ENCODE measurements at regions not wholly inside any gene's neighbourhood (a gene's known extent, or its start where the extent isn't known, plus 50 kb on each side); places are given as distances from the start of the nearest gene placed in this dataset.

DNA sequence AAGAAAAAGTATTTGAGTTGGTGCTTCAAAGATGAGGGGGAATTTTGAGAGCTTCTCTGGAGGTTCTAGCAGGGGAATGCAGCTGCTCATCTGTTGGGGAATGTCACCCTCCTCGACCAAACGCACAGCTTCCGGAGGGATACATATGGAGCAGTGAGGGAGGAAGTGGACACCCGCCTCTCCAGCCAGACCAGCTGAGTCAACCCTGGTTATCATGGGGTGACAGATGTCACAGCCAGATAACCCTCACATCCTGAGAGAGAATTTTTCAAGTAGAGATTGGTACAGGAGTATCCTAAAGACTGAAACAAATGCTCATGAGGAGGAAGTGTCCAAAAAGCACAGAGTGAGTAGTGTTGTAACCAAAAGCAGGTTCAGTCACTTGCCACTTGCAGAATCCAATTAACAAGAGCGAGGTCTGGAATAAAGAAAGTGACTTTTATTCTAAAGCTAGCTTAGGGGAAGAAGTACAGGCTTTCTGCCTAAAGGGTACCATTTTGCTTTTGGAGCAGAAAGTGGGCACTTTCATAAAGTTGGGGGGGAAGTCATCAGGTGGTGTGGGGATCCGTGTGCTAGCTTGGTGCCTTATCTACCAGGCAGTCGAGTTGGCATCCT, 395.2 kb downstream of the RAD51AP2 start:
- DNase-seq: no peak

DNA sequence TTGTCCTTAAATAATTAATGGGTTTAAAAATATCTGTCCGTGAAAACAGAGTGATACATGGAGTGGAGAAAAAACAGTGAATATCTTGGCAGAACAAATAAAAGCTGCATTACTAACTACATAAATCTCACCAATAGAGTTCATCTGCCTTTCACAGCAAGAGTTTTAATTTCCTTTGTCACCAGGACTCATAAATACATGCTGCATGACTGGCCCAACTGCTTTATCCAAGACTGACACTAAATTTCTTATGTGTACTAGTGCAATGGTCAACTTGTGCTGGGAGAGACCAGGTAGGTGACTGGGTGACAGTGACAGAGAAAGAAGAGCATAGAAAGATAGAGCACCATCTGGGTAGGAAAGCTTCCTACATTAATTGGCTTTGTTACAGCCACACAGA, 402.8 kb downstream of the RAD51AP2 start:
- DNase-seq: no peak

DNA sequence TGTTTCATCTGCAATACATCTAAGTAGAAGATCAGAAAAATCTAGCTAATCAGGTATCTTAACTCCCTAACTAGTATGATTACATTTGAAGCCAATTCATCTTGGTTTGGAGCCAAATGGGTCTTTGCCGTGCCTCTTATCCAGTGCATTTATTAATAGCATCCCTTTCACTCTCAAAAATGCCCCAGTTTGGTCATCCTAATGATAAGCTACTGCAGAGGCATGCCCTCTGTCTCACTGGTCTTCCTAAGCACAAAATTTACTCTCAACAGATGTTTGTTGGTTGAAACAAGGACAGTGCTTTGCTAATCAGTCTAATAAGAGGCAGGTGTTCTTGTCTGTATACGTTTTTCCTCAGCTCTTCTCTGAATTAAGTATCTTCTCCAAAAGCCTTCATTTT, 403.2 kb downstream of the RAD51AP2 start:
- DNase-seq: no peak

DNA sequence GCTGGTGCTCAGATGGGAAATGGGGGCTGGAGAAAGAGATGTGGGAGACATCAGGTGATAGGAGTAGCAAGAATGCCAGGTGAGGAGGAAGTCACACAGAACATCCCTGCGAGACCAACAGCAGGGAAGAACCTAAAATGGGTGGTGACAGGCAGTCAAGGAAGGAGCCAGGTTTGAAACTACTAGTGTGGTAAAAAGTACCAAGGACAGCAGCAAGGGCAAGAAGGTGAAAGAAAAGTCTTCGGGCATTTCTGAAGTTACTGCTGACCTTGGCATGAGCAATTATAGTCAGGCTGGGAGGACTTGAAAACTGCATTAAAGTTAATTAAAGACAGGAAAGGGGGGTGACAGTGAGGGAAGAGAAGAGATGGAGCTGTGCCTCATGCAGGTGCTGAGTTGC, 410.4 kb downstream of the RAD51AP2 start:
- no peak for DNase-seq

DNA sequence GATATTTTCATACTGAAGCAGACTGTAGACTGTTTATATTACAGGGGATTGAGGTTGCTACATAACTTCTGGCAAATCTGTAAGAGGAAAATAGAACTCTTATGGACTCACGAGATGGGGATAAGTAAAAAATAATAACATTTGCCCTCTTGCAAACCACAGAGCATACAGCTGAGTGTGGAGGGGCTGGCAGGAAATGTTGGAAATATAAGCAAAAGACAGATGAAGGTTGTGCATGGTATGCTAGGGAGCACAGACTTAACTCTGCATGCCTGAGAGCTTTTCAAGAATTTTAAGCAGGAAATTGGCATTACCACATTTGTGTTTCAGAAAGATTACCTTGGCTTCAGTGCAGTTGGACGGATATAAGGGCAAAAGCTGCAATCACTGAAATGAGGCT, 411.1 kb downstream of the RAD51AP2 start:
- no peak for DNase-seq

DNA sequence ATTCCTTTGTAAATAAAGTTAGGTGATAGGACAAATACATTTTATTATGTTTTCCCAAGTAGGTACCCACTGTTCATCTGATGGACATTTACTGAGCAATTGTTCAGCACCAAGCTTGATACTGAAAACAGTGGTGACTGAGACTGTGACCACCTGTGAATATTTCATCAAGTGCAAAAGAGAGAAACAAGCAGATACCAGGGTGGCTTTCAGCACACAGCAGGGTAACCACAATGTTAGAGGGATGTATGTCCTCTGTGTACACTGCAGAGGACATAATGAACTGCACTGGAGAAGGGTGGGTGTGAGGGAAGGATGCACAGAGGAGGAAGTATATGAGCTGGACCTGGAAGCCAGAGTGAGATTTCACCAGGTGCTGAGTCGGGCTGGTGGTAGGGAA, 411.8 kb downstream of the RAD51AP2 start:
- no peak for DNase-seq

DNA sequence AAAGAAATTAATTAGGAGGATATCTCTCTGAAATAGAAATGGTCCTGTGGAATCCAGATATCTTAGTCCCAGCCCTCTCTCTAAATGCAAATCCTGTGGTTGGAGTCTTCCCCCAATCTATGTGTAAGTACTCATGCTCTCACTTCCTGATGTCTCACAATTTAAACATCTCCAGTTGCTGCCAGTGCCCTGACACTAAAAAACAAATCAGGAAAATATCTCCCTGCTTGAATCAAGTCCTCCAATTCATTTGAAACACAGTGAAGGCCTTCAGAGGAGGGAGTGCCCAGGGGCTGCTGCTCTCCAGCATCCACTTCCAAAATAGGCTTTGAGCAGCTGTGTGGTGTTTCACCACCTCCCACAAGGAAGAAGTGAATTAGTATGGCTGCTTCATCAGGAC, 413.8 kb downstream of the RAD51AP2 start:
- DNase-seq: no peak

DNA sequence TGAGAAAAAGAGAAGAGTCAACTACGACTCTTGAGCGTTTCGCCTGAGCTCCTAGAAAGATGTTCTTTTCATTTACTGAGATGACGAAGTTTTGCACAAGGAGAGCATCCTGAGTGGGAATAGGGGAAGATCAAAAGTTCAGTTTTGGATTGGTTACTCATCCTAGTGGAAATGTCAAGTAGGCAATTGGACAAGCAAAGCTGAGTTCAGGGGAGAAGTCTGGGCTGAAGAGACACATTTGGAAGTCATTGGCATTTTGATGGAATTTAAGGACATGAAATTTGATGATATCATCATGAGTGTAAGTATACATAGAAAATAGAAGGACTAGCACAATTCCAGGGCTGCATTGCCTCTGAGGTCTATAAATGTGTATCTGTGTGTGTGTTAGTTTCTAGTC, 416.6 kb downstream of the RAD51AP2 start:
- DNase-seq: no peak

DNA sequence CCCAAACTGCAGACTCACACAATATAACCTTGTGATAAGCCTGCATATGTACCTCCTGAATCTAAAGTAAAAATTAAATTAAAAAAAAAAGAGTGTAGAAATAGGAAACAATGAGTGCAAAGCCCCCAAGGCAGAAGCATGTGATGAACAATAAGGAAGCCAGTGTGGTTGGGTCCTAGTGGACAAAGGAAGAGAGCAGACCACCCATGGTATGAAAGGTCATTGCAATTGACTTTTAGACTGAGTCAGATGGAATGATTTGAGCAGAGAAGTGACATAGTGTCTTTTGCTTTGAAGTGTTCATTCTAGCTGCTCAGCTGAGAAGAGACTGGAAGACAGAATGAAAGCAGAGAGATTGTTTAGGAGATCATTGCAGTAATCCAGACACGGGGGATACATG, 417.1 kb downstream of the RAD51AP2 start:
- DNase-seq: no peak

DNA sequence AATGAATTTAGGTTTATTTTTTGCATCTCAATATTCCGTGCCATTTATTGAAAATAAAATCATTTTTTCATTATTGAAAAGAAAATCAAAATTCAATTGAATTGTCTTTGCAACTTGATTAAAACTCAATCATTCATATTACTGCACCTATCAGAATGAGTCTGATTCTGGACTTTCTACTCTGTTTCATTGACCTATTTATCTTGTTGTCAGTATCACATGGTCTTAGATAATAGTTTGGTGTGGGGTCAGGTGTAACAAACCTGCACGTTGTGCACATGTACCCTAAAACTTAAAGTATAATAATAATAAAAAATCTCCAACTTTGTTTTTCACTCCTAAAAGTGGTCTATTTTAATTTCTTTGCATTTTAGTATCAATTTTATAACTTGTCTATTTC, 422.9 kb downstream of the RAD51AP2 start:
- DNase-seq: no peak

DNA sequence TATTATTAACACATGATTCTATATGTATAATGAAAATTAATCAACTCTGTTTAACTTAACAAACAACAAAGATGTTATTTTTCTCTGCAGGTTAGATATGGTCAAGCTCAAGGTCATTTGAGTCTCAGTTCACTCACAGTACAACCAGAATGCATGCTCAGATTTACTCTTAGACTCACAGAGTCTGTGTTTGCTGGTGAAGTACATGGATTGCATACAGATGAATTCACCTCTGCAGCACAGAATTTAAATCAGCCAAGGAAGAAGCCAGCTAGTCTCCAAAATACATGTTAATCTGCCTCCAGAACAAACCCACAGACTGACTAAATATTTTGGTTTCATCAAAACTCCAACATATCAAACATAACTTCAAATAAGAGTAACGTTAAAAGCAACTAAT, 424.5 kb downstream of the RAD51AP2 start:
- no peak for DNase-seq

DNA sequence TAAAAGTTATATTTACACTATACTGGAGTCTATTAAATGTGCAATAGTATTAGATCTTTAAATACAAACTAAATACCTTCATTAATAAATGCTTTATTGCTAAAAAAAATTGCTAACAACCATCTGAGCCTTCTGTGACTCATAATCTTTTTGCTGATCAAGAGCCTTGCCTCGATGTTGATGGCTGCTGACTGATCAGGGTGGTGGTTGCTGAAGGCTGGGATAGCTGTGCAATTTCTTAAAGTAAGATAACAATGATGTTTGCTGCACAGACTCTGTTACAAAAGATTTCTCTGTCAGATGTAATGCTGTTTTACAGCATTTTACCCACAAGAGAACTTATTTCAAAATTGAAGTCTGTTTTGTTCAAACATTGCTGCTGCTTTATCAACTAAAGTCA, 421.4 kb upstream of the CYRIA start:
- no peak for DNase-seq

DNA sequence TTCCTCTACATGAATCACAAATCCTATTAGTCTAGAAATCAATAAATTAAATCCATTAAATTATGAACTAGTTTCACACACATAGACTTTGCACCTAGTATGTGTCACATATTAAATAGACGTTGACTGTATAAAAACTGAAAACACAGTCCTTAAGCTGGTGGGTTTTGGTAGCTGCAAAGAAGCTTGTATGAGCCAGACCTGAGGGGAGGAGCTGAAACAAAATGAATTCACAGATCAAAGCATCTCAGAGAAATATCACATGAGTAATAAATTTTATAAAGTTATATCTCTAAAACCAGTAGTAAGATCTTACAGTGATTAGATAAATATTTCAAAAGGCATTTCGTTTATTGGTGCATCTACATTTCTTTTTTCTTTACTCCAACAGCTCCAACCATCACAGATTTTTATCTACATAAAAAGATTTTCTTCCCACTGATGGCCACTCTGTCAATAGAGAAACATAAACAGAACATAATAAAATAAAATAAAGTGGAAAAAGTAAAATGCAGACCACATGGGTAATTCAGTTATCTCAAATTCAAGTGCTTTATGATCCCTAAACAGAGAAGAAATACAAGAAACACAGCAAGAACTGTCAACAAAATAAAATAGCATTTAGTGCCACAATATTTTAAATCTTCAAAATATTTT, 420.0 kb upstream of the CYRIA start:
- DNase-seq: no peak

DNA sequence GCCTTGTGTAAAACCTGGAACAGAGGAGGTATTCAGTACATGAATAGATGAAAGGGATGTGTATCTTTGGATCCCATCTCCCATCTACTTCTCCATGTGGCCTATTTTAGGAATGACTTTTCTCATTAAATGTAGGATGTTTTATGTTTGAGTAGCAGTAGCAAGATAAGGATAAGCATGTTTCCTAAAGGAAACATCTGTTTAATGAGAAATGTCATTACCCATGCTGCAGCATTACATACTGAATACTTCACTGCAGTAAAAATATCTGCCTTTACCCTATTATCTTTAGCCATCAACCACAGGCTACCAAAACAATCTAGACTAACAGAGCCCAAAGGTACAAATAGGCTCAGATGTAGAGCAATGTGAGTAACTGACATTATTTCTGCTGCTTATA, 419.2 kb upstream of the CYRIA start:
- DNase-seq: no peak

DNA sequence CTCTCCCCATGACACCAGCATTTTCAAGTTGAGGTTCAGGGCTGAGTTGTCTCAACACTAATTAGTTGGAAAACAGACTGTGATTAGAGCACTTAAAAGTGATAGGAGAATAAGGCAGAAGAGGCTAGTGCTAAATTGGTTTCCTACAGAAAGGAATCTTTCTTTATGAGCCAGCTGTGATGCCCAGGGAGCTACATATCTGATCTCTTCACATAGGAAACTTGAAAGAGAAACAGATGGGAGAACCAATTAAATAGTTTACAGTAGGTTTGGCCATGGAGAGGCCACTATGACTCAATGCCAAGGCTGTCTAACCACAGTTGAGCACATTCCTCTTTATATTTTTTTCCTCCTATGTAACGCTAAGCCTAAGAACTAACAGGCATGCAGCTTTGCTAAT, 418.3 kb upstream of the CYRIA start:
- DNase-seq: no peak

DNA sequence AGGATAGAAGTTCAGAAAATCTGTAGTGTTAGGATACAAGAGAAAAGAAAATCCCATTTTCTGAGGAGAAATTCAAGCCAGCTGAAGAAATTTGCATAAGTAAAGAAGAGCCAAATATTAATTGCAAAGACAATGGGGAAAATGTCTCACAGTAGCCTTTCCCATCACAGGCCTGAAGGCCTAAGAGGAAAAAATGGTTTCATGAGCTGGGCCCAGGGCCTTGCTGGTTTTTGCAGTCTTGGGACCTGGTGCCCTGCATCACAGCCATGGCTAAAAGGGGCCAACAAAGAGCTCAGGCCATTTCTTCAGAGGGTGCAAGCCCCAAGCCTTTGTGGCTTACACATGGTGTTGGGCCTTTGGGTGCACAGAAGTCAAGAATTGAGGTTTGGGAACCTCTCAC, 413.6 kb upstream of the CYRIA start:
- no peak for DNase-seq

DNA sequence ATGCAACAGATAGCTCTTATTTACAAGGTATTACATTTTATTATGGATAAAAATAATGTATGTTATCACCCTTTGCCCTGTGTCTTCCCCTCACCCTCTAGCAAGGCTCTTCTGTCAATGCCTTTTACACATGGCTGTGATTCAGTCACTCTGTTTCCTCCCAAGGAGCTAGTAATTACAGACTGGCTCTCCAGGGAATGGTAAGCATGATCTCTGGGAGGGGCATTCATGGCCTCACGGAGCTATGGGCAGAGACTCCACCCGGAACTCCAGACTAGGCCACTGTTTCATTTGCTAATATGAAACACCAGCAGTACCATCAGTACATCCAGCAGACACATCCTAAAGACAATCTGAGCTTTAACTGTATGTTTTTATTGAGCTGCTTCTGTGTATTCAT, 410.9 kb upstream of the CYRIA start:
- no peak for DNase-seq

DNA sequence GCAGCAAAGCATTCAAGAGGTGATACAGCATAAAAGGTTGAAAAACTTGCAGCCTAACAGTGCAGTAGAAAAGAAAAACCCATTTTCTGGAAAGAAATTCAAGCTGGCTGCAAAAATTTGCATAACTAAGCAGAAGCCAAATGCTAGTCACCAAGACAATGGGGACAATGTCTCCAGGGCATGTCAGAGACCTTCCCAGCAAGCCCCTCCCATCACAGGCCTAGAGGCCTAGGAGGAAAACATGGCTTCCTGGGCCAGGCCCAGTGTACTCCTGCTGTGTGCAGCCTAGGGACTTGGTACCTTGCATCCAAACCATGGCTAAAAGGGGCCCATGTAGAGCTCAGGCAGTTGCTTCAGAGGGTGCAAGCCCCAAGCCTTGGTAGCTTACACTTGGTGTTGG, 405.1 kb upstream of the CYRIA start:
- DNase-seq: no peak

DNA sequence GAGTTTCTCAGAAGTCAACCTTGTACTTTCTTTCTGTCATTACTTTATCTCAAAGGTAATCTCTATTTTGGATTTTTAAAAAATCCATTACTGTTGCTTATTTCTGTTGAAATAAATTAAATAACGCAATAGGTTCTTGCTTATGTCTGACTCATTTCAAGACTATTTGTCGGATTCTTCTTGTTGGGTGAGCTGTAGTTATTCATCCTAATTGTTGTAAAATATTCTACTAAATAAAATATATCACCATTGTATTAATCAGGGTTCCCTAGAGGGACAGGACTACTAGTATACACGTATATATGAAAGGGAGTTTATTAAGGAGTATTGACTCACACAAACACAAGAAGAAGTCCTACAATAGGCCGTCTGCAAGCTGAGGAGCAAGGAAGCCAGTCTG, 403.9 kb upstream of the CYRIA start:
- DNase-seq: no peak

DNA sequence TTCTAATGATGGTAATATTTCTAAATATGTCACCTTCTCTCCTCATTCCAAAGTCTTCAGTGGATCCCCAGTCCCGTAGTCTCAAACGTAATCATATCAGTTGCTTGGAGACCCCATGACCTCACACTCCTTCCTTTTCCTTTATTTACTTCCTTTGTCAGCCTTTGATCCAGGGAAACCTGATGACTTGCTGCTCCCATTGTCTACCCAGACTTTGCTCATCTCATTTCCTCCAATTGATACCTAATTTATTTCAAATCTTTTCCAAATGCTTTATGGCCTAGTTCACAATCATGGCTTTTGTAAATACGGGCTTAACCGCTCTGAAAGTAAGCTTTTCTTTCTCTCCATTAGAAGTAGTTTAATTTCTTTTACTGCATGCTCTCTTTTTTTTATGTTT, 402.4 kb upstream of the CYRIA start:
- no peak for DNase-seq

DNA sequence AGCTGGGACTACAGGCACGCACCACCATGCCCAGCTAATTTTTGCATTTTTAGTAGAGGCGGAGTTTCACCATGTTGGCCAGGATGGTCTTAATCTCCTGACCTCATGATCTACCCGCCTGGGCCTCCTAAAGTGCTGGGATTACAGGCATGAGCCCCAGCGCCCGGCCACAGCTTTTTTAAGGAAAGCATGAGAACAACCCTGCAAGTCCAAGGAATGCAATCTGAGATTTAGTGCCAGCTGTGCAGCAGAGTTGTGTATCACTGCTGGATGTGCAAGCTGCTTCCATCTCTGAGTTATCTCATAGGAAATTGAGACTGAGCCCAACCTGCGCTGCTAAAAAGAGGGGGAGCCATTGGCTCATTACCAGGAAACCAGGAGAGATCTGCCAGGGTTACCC, 399.9 kb upstream of the CYRIA start:
- DNase-seq: no peak

DNA sequence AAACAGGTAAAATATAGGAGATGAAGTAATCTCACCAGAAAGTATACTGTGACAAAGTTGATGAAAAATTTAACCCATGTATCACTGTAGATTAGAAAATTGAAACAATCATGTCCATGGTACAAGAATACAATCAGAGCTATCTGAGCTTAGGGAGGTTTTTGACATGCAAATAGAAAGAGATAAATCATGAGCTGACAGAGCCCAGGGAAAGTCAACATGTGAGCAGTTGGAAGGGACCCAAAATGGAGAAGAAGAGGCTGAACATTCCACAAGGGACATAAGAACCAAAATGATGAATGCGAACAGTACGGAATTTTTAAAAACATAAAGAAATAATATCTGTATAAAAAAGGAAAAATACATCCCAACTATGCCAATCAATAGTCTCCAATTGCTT, 395.4 kb upstream of the CYRIA start:
- no peak for DNase-seq

DNA sequence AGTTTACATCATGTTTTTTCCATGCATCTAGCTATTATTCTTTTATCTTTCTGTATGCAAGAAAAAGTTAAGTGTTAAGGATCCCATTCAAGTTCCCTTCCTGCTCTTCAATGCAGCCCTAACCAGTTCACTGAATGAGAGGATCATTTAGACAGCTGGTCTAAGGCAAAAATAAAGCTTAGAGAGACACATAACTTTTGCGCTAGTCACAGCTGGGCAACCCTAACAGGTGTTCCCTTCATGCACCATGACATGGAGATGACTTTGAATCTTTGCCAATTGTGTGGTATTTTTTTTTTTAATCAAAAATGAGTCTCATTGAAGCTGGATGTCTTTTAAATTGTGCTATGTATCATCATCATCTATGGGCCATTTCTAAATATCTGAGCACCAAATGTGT, 393.8 kb upstream of the CYRIA start:
- DNase-seq: no peak

DNA sequence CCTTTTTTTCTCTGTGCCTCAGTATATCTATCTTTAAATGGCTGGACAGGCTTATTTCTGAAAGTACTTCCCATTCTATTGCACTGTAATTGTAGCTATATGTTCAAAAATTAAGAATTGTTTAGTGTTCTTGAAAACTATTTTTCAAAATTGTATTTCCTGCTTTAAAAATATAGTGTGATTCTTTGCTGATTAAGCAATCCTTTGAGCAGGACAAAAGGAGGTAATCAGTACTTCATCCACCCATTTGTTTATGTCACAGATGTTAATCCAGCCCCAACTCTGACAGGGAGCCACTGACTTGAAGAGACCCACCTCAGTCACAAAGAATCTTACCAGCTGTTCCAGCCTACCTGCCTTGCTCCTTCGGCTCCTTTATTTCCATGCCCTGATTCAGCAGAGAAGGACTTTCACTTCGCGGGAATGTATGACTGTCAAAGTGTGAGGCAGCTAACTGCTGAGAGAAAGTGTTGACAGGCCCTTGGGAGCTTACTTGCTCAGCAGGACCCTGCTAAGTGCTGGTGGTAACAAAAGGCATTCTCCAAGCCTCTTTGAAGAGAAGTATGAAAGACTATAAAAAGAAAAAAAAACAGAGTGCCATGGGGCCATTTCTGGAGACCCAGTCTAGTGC, 393.3 kb upstream of the CYRIA start:
- no peak for DNase-seq

Data from stimulated activated CD4-positive, alpha-beta T cell treated with anti-CD3 and anti-CD28 coated beads, Interleukin-2, amount 100 ng/mL, for 24 hours (primary cell).